Body of pancreas (tissue), 4 donors: ENCODE measurements at regions not wholly inside any gene's neighbourhood (a gene's known extent, or its start where the extent isn't known, plus 50 kb on each side); places are given as distances from the start of the nearest gene placed in this dataset.

Source experiments
- CTCF ChIP-seq, 7 experiments: fragments of 450-650 bp in 4 of 7; fragments of 200-600 bp in 3 of 7; sonication (generic) in 3 of 7; IDR thresholded peaks; one replicate each; pipeline ENCODE4 v1.5.1; 2016 to 2019; ENCODE audit warnings: antibody characterized with exemption in 7 of 7
- POLR2A ChIP-seq, 3 donors: fragments of 450-650 bp; IDR thresholded peaks; one replicate each; pipeline ENCODE4 v1.6.1; 2016; ENCODE audit warnings: antibody characterized with exemption in 3 of 3, mild to moderate bottlenecking in 2 of 3

- TF ChIP-seq POLR2A (IDR thresholded peaks at IDR 0.05) (no peak), CTCF (IDR thresholded peaks at IDR 0.05) (no peak)
These were observed 786.8 kb upstream of the ACVR2A start for GRCh38 chr2:147057892-147058490.
